Keratinocyte (primary cell): ENCODE measurements at regions not wholly inside any gene's neighbourhood (a gene's known extent, or its start where the extent isn't known, plus 50 kb on each side); places are given as distances from the start of the nearest gene placed in this dataset.
A peak's percentile ranks its signal among the peaks of the same experiment; 100 is the strongest.

Experiments
- DNase-seq: peaks from one replicate; pipeline ENCODE4 v3.0.0-alpha.2; 2011; ENCODE audit warnings: low read depth, missing footprints, low spot score
- FAIRE-seq: peaks from 2 replicates; lab custom pipeline; 2011; peaks lifted over from hg19 to GRCh38; lab: Jason Lieb, UNC
- H2AFZ ChIP-seq: 2 replicates; pipeline ENCODE4 v1.6.0; 2012; ENCODE audit warnings: low read length, control low read depth, inconsistent platforms; ENCODE audit not compliant: control insufficient read depth
- H3K27ac ChIP-seq: 2 replicates; pipeline ENCODE4 v1.5.1; 2011; ENCODE audit warnings: low read length; ENCODE audit not compliant: control insufficient read depth, insufficient read depth
- H3K27me3 ChIP-seq: 3 replicates; pipeline ENCODE4 v1.6.0; 2011; ENCODE audit warnings: low read length; ENCODE audit not compliant: control insufficient read depth, insufficient read depth; ENCODE audit errors: extremely low read depth
- H3K36me3 ChIP-seq, 2 experiments: 2 replicates in 1 of 2; 3 replicates in 1 of 2; pipeline ENCODE4 v1.5.1; 2011; ENCODE audit warnings: low read length in 2 of 2, mild to moderate bottlenecking in 1 of 2; ENCODE audit not compliant: control insufficient read depth in 2 of 2, insufficient read depth in 2 of 2; ENCODE audit errors: extremely low read depth in 1 of 2
- H3K4me1 ChIP-seq: 3 replicates; pipeline ENCODE4 v1.5.1; 2011; ENCODE audit warnings: low read length; ENCODE audit not compliant: control insufficient read depth, insufficient read depth; ENCODE audit errors: extremely low read depth
- H3K4me2 ChIP-seq: 3 replicates; pipeline ENCODE4 v1.6.0; 2011; ENCODE audit warnings: low read depth, low read length; ENCODE audit not compliant: control insufficient read depth, insufficient read depth; ENCODE audit errors: extremely low read depth
- H3K4me3 ChIP-seq, 3 experiments: fragments of 200-600 bp in 1 of 3; sonication (generic) in 1 of 3; 2 replicates in 2 of 3; 3 replicates in 1 of 3; pipeline ENCODE4 v1.5.1; 2011 to 2016; ENCODE audit warnings: low read length in 3 of 3, mild to moderate bottlenecking in 3 of 3, control low read depth in 2 of 3, inconsistent platforms in 1 of 3, low read depth in 1 of 3, mixed read lengths in 1 of 3, mixed run types in 1 of 3, moderate library complexity in 1 of 3; ENCODE audit not compliant: control insufficient read depth in 2 of 3, insufficient read depth in 2 of 3; ENCODE audit errors: extremely low read depth in 1 of 3
- H3K79me2 ChIP-seq: 2 replicates; pipeline ENCODE4 v1.6.0; 2012; ENCODE audit warnings: low read length; ENCODE audit not compliant: control insufficient read depth, insufficient read depth
- H3K9ac ChIP-seq: 3 replicates; pipeline ENCODE4 v1.6.0; 2011; ENCODE audit warnings: low read length; ENCODE audit not compliant: control insufficient read depth, insufficient read depth; ENCODE audit errors: extremely low read depth
- H3K9me1 ChIP-seq: 3 replicates; pipeline ENCODE4 v1.6.0; 2011; ENCODE audit warnings: low read length; ENCODE audit not compliant: control insufficient read depth, insufficient read depth; ENCODE audit errors: extremely low read depth
- H3K9me3 ChIP-seq: 2 replicates; pipeline ENCODE4 v1.5.1; 2012; ENCODE audit warnings: low read depth, low read length; ENCODE audit not compliant: control insufficient read depth
- H4K20me1 ChIP-seq: 3 replicates; pipeline ENCODE4 v1.6.0; 2011; ENCODE audit warnings: low read length; ENCODE audit not compliant: control insufficient read depth, insufficient read depth; ENCODE audit errors: extremely low read depth
- EZH2 ChIP-seq: IDR thresholded peaks from one replicate; pipeline ENCODE4 v1.6.1; 2012; ENCODE audit warnings: inconsistent platforms, mild to moderate bottlenecking, low read length, moderate library complexity
- dilution Hi-C: fragments of 300-500 bp; cut with MboI; formaldehyde crosslinking; loops from one replicate; pipeline ENCODE4 v1.7.0; 2020; ENCODE audit warnings: low sequenced_read_pairs; ENCODE audit not compliant: extremely low pct_ligation_motif_present
- TF ChIP-seq, protein P1 (sequence below), 3 experiments: IDR thresholded peaks in 1 of 3; conservative IDR thresholded peaks in 1 of 3; optimal IDR thresholded peaks in 1 of 3; 2 replicates in 2 of 3; 3 replicates in 1 of 3; pipeline versions ENCODE3 to v1.5.1; 2011; ENCODE audit warnings: low read length in 3 of 3, mild to moderate bottlenecking in 3 of 3, moderate library complexity in 2 of 3, control low read depth in 1 of 3, inconsistent platforms in 1 of 3; ENCODE audit not compliant: insufficient read depth in 2 of 3; ENCODE audit errors: extremely low read depth in 1 of 3

DNA sequence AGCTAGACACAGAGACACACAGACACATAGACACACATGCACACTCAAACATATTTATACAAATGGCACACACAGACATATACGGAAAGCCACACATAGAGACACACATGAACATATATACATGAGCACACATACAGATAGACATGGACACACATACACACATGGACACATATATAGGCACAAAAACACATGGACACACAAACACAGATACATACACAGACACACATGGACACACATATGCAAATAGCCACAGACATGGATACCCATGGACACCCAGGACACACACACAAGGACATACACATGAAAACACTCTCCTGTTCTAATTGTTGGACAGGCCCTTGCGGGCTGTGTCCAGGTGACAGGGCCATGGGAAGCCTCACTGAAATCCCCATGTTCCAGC is 160.1 kb downstream of the IRS1 start:
- peaks cover 2% of the 10 kb centered on the region for H3K79me2 ChIP-seq
- no peaks in the 10 kb centered on the region for H3K27me3 ChIP-seq
- no peak overlapping the region for H3K9ac ChIP-seq
- TF ChIP-seq EZH2: no peak
- TF ChIP-seq, protein P1, sequence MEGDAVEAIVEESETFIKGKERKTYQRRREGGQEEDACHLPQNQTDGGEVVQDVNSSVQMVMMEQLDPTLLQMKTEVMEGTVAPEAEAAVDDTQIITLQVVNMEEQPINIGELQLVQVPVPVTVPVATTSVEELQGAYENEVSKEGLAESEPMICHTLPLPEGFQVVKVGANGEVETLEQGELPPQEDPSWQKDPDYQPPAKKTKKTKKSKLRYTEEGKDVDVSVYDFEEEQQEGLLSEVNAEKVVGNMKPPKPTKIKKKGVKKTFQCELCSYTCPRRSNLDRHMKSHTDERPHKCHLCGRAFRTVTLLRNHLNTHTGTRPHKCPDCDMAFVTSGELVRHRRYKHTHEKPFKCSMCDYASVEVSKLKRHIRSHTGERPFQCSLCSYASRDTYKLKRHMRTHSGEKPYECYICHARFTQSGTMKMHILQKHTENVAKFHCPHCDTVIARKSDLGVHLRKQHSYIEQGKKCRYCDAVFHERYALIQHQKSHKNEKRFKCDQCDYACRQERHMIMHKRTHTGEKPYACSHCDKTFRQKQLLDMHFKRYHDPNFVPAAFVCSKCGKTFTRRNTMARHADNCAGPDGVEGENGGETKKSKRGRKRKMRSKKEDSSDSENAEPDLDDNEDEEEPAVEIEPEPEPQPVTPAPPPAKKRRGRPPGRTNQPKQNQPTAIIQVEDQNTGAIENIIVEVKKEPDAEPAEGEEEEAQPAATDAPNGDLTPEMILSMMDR (optimal IDR thresholded peaks at IDR 0.05 in 1 of 3, IDR thresholded peaks at IDR 0.05 in 1 of 3, conservative IDR thresholded peaks at IDR 0.05 in 1 of 3; ENCODE audit: extremely low read depth in 1 of 3, insufficient read depth in 2 of 3, low read length in 3 of 3): no peak
- H3K4me2 ChIP-seq: no peak overlapping the region
- DNase-seq (no peak), FAIRE-seq (peak; percentile 84)
- dilution Hi-C loops: no loop called here
- H3K4me1 ChIP-seq: no peaks in the 10 kb centered on the region
- no peaks in the 10 kb centered on the region for H4K20me1 ChIP-seq
- no peak overlapping the region for H3K27ac ChIP-seq
- H3K4me3 ChIP-seq: no peak overlapping the region
- H2AFZ ChIP-seq: no peak overlapping the region
- no peaks in the 10 kb centered on the region for H3K9me1 ChIP-seq
- no peaks in the 10 kb centered on the region for H3K36me3 ChIP-seq
- H3K9me3 ChIP-seq: peaks cover 2% of the 10 kb centered on the region

DNA sequence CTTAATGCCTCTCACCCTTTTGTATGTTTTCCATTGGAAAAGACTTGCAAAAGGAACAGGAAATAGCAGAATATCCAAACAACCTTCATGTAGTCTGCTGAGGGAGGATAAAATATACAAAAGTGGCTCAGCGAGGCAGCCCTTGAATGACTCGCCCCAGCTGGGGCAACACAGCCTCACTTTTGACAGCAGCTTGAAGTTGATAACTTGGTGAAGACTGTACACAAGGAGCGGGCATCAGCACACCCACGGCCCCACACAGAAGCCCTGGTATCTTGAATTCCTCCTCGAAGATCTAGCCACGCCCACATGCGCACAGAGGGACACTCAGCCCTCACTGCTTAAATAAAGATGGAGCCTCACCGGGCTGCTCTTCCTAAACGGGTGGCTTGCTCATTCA is 161.0 kb downstream of the IRS1 start:
- Histone ChIP-seq H3K9me1 (no peaks in the 10 kb centered on the region), H3K9ac (no peak overlapping the region), H2AFZ (no peak overlapping the region), H3K4me1 (no peaks in the 10 kb centered on the region), H3K36me3 (no peaks in the 10 kb centered on the region), H3K79me2 (peaks cover 2% of the 10 kb centered on the region), H3K9me3 (peaks cover 2% of the 10 kb centered on the region), H3K4me3 (no peak overlapping the region), H4K20me1 (no peaks in the 10 kb centered on the region), H3K27me3 (no peaks in the 10 kb centered on the region), H3K4me2 (no peak overlapping the region), H3K27ac (no peak overlapping the region)
- DNase-seq (no peak), FAIRE-seq (no peak)
- TF ChIP-seq EZH2: no peak
- TF ChIP-seq, protein P1 (optimal IDR thresholded peaks at IDR 0.05 in 1 of 3, IDR thresholded peaks at IDR 0.05 in 1 of 3, conservative IDR thresholded peaks at IDR 0.05 in 1 of 3; ENCODE audit: extremely low read depth in 1 of 3, insufficient read depth in 2 of 3, low read length in 3 of 3): no peak
- dilution Hi-C loops: no loop called here
